ENCODE measurements at regions not wholly inside any gene's neighbourhood (a gene's known extent, or its start where the extent isn't known, plus 50 kb on each side); places are given as distances from the start of the nearest gene placed in this dataset.
"Not testable (repeated sequence)": the region's sequence is repeated elsewhere in the genome, so short reads cannot be mapped to it uniquely, and the experiment has no call there.

- no peaks in the 10 kb centered on the region for H4K20me1 ChIP-seq (ENCODE audit: insufficient read depth)
- 28 to 31% methylated on average over 9 of the region's 9 CpGs for WGBS, 2 experiments (ENCODE audit: low coverage in 1 of 2, low lambda C conversion rate in 2 of 2, missing lambda C conversion rate in 2 of 2)
- peak overlapping the region; percentile 70 for H3K4me3 ChIP-seq
- H2AFZ ChIP-seq, result peak overlapping the region; percentile 72
- H3K4me2 ChIP-seq (ENCODE audit: unreplicated experiment), result peak overlapping the region; percentile 90
- H3K36me3 ChIP-seq (ENCODE audit: low read depth), result no peaks in the 10 kb centered on the region
- TF ChIP-seq EZH2 (IDR thresholded peaks at IDR 0.05; ENCODE audit: insufficient read depth, poor library complexity, severe bottlenecking) (no peak), EZH2phosphoT487 (IDR thresholded peaks at IDR 0.05; ENCODE audit: insufficient read depth, low read depth) (no peak)
- H3K9me3 ChIP-seq (ENCODE audit: low read depth), result no peaks in the 10 kb centered on the region
- peak overlapping the region; percentile 58 for H3K9ac ChIP-seq
- in situ Hi-C loops (cut with MboI), result no loop called here
- H3K27me3 ChIP-seq (replicated peaks; ENCODE audit: insufficient read depth), result no peaks in the 10 kb centered on the region
- no peak for DNase-seq
- peaks cover 32% of the 10 kb centered on the region for H3K4me1 ChIP-seq (ENCODE audit: insufficient read depth)
- no peaks in the 10 kb centered on the region for H3K79me2 ChIP-seq (ENCODE audit: insufficient read depth)
- H3K9me2 ChIP-seq (ENCODE audit: insufficient read depth), result no peaks in the 10 kb centered on the region
- H3F3A ChIP-seq (ENCODE audit: insufficient read depth), result peaks cover 32% of the 10 kb centered on the region
- peak overlapping the region; percentile 79 for H3K27ac ChIP-seq
Observed at GRCh38 chr2:18975506-18976167, 382.8 kb downstream of the OSR1 start.

GRCh38 chr2:18971628-18972027 is 382.3 kb upstream of the NT5C1B start:
- TF ChIP-seq EZH2phosphoT487 (IDR thresholded peaks at IDR 0.05; ENCODE audit: insufficient read depth, low read depth) (no peak), EZH2 (IDR thresholded peaks at IDR 0.05; ENCODE audit: insufficient read depth, poor library complexity, severe bottlenecking) (no peak)
- H3K4me3 ChIP-seq, result no peak overlapping the region
- H3K9me3 ChIP-seq (ENCODE audit: low read depth), result no peaks in the 10 kb centered on the region
- peaks cover 22% of the 10 kb centered on the region for H3K4me1 ChIP-seq (ENCODE audit: insufficient read depth)
- no peaks in the 10 kb centered on the region for H3K36me3 ChIP-seq (ENCODE audit: low read depth)
- H3K4me2 ChIP-seq (ENCODE audit: unreplicated experiment), result no peak overlapping the region
- no peaks in the 10 kb centered on the region for H3K9me2 ChIP-seq (ENCODE audit: insufficient read depth)
- no peak overlapping the region for H3K27ac ChIP-seq
- no peaks in the 10 kb centered on the region for H3K79me2 ChIP-seq (ENCODE audit: insufficient read depth)
- no peaks in the 10 kb centered on the region for H4K20me1 ChIP-seq (ENCODE audit: insufficient read depth)
- no peak overlapping the region for H2AFZ ChIP-seq
- in situ Hi-C loops (cut with MboI), result no loop called here
- no peaks in the 10 kb centered on the region for H3K27me3 ChIP-seq (replicated peaks; ENCODE audit: insufficient read depth)
- H3F3A ChIP-seq (ENCODE audit: insufficient read depth), result peaks cover 16% of the 10 kb centered on the region
- no peak overlapping the region for H3K9ac ChIP-seq
- peak; percentile 36 for DNase-seq

GRCh38 chr2:18971069-18971378 is 381.7 kb upstream of the NT5C1B start:
- 93 to 97% methylated on average over 3 of the region's 3 CpGs for WGBS, 2 experiments (ENCODE audit: low coverage in 1 of 2, low lambda C conversion rate in 2 of 2, missing lambda C conversion rate in 2 of 2)
- H2AFZ ChIP-seq, result no peak overlapping the region
- no peaks in the 10 kb centered on the region for H3K79me2 ChIP-seq (ENCODE audit: insufficient read depth)
- H3K4me3 ChIP-seq, result no peak overlapping the region
- DNase-seq, result no peak
- H3K9ac ChIP-seq, result no peak overlapping the region
- in situ Hi-C loops (cut with MboI), result no loop called here
- H3F3A ChIP-seq (ENCODE audit: insufficient read depth), result peaks cover 10% of the 10 kb centered on the region
- no peaks in the 10 kb centered on the region for H3K27me3 ChIP-seq (replicated peaks; ENCODE audit: insufficient read depth)
- no peaks in the 10 kb centered on the region for H4K20me1 ChIP-seq (ENCODE audit: insufficient read depth)
- H3K36me3 ChIP-seq (ENCODE audit: low read depth), result no peaks in the 10 kb centered on the region
- H3K9me2 ChIP-seq (ENCODE audit: insufficient read depth), result no peaks in the 10 kb centered on the region
- TF ChIP-seq EZH2phosphoT487 (IDR thresholded peaks at IDR 0.05; ENCODE audit: insufficient read depth, low read depth) (no peak), EZH2 (IDR thresholded peaks at IDR 0.05; ENCODE audit: insufficient read depth, poor library complexity, severe bottlenecking) (no peak)
- no peak overlapping the region for H3K4me2 ChIP-seq (ENCODE audit: unreplicated experiment)
- no peak overlapping the region for H3K27ac ChIP-seq
- H3K9me3 ChIP-seq (ENCODE audit: low read depth), result no peaks in the 10 kb centered on the region
- peaks cover 17% of the 10 kb centered on the region for H3K4me1 ChIP-seq (ENCODE audit: insufficient read depth)

- H4K20me1 ChIP-seq (ENCODE audit: insufficient read depth), result no peaks in the 10 kb centered on the region
- no peak for DNase-seq
Observed at GRCh38 chr2:18966131-18966530, 376.8 kb upstream of the NT5C1B start.

GRCh38 chr2:18963739-18964256 is 374.4 kb upstream of the NT5C1B start:
- H3K79me2 ChIP-seq (ENCODE audit: insufficient read depth); H3K4me2 ChIP-seq (ENCODE audit: unreplicated experiment); H3K27me3 ChIP-seq (replicated peaks; ENCODE audit: insufficient read depth); H3K9me2 ChIP-seq (ENCODE audit: insufficient read depth); in situ Hi-C loops (cut with MboI); H3K9ac ChIP-seq; DNase-seq; H3K4me3 ChIP-seq; H2AFZ ChIP-seq; H3K9me3 ChIP-seq (ENCODE audit: low read depth); H3K27ac ChIP-seq; H3K36me3 ChIP-seq (ENCODE audit: low read depth); H4K20me1 ChIP-seq (ENCODE audit: insufficient read depth): not testable (repeated sequence)
- Histone ChIP-seq H3K4me1 (ENCODE audit: insufficient read depth) (peaks cover 18% of the 10 kb centered on the region), H3F3A (ENCODE audit: insufficient read depth) (0 out of 2 replicates have a peak, but pooled peaks cover 19% of the 10 kb centered on the region)
- WGBS, 2 experiments (ENCODE audit: low coverage in 1 of 2, low lambda C conversion rate in 2 of 2, missing lambda C conversion rate in 2 of 2), result 95 to 98% methylated on average over 3 of the region's 3 CpGs

More at GRCh38 chr2:18966131-18966530, 376.8 kb upstream of the NT5C1B start:
- no peak overlapping the region for H2AFZ ChIP-seq
- H3K79me2 ChIP-seq (ENCODE audit: insufficient read depth), result no peaks in the 10 kb centered on the region
- no peak overlapping the region for H3K27ac ChIP-seq
- H3K27me3 ChIP-seq (replicated peaks; ENCODE audit: insufficient read depth), result no peaks in the 10 kb centered on the region
- WGBS, 2 experiments (ENCODE audit: low coverage in 1 of 2, low lambda C conversion rate in 2 of 2, missing lambda C conversion rate in 2 of 2), result 0 to 5% methylated on average over 1 of the region's 1 CpG
- H3K9me3 ChIP-seq (ENCODE audit: low read depth), result no peaks in the 10 kb centered on the region
- H3K9ac ChIP-seq, result no peak overlapping the region
- H3K9me2 ChIP-seq (ENCODE audit: insufficient read depth), result no peaks in the 10 kb centered on the region
- 0 out of 2 replicates have a peak, but pooled peaks cover 3% of the 10 kb centered on the region for H3F3A ChIP-seq (ENCODE audit: insufficient read depth)
- H3K4me2 ChIP-seq (ENCODE audit: unreplicated experiment), result no peak overlapping the region
- no peak overlapping the region for H3K4me3 ChIP-seq
- in situ Hi-C loops (cut with MboI), result no loop called here
- TF ChIP-seq EZH2phosphoT487 (IDR thresholded peaks at IDR 0.05; ENCODE audit: insufficient read depth, low read depth) (no peak), EZH2 (IDR thresholded peaks at IDR 0.05; ENCODE audit: insufficient read depth, poor library complexity, severe bottlenecking) (no peak)
- no peaks in the 10 kb centered on the region for H3K36me3 ChIP-seq (ENCODE audit: low read depth)
- H3K4me1 ChIP-seq (ENCODE audit: insufficient read depth), result no peaks in the 10 kb centered on the region
